Smooth muscle cell (in vitro differentiated cells): ENCODE measurements at regions not wholly inside any gene's neighbourhood (a gene's known extent, or its start where the extent isn't known, plus 50 kb on each side); places are given as distances from the start of the nearest gene placed in this dataset.

Experiments used
- DNase-seq: peaks from one replicate; lab custom pipeline; 2025; ENCODE audit not compliant: unreplicated experiment; lab: John Stamatoyannopoulos, UW
- H2AFZ ChIP-seq: fragments of 200-600 bp; sonication (generic); 2 replicates; pipeline ENCODE4 v1.6.0; 2016; ENCODE audit warnings: antibody characterized with exemption, low read depth, mild to moderate bottlenecking
- H3F3A ChIP-seq: fragments of 200-600 bp; sonication (generic); 2 replicates; pipeline ENCODE4 v1.6.0; 2017; ENCODE audit warnings: antibody characterized with exemption, low read depth
- H3K27ac ChIP-seq: fragments of 200-600 bp; sonication (generic); 2 replicates; pipeline ENCODE4 v1.5.1; 2016; ENCODE audit warnings: low read depth, mild to moderate bottlenecking
- H3K27me3 ChIP-seq: fragments of 200-600 bp; sonication (generic); 2 replicates; pipeline ENCODE4 v1.6.1; 2016; ENCODE audit warnings: low read depth, mild to moderate bottlenecking
- H3K36me3 ChIP-seq: fragments of 200-600 bp; sonication (generic); 2 replicates; pipeline ENCODE4 v1.5.1; 2016; ENCODE audit warnings: low read depth
- H3K4me1 ChIP-seq: fragments of 200-600 bp; sonication (generic); 2 replicates; pipeline ENCODE4 v1.5.1; 2016; ENCODE audit warnings: low read depth
- H3K4me2 ChIP-seq: fragments of 200-600 bp; sonication (generic); 2 replicates; pipeline ENCODE4 v1.6.0; 2016; ENCODE audit warnings: mild to moderate bottlenecking
- H3K4me3 ChIP-seq: fragments of 200-600 bp; sonication (generic); 2 replicates; pipeline ENCODE4 v1.5.1; 2016; ENCODE audit warnings: mild to moderate bottlenecking
- H3K79me2 ChIP-seq: fragments of 200-600 bp; sonication (generic); 2 replicates; pipeline ENCODE4 v1.6.0; 2016; ENCODE audit warnings: low read depth, mild to moderate bottlenecking
- H3K9ac ChIP-seq: fragments of 200-600 bp; sonication (generic); 2 replicates; pipeline ENCODE4 v1.6.0; 2016; ENCODE audit warnings: low read depth
- H3K9me3 ChIP-seq: fragments of 200-600 bp; sonication (generic); replicated peaks from 2 replicates; pipeline ENCODE4 v1.5.1; 2016; ENCODE audit warnings: low read depth
- H4K20me1 ChIP-seq: fragments of 200-600 bp; sonication (generic); 2 replicates; pipeline ENCODE4 v1.6.0; 2016; ENCODE audit warnings: low read depth
- WGBS: methylation state at CpG from one replicate; pipeline ENCODE4 v1.1.7; 2016; ENCODE audit warnings: low lambda C conversion rate; 5-methylcytosine and 5-hydroxymethylcytosine counted together
- TF ChIP-seq, protein P1 (sequence below): fragments of 200-600 bp; sonication (generic); IDR thresholded peaks from 2 replicates; pipeline ENCODE4 v1.5.1; 2017; ENCODE audit warnings: borderline replicate concordance, mild to moderate bottlenecking, antibody characterized with exemption; ENCODE audit not compliant: insufficient read depth, poor library complexity, severe bottlenecking

DNA sequence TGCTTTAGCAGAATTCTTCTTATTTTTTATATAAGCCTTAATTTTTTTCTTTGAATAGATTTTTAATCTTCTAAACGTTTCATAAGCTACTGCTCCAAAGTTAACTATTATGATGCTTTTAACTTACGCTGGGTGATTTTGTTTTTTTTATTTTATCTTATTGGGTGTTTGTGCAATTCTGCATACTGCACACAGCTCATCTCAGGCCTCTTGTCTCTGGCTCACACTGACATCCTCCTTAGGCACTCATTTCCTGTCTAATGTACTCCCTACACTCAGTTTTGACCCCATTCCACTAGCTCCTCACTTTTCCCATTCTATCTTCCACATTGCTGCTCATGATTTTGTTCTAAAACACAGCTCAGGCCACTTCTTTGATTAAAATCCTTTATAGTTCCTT lies 111.9 kb upstream of the MAP9 start:
- H3K27ac ChIP-seq = no peak overlapping the region
- no peak overlapping the region for H3K9ac ChIP-seq
- H3K79me2 ChIP-seq = no peaks in the 10 kb centered on the region
- H3K4me1 ChIP-seq = no peaks in the 10 kb centered on the region
- DNase-seq = no peak
- H3F3A ChIP-seq = no peaks in the 10 kb centered on the region
- H3K9me3 ChIP-seq = no peaks in the 10 kb centered on the region
- no peaks in the 10 kb centered on the region for H4K20me1 ChIP-seq
- TF ChIP-seq, protein P1, sequence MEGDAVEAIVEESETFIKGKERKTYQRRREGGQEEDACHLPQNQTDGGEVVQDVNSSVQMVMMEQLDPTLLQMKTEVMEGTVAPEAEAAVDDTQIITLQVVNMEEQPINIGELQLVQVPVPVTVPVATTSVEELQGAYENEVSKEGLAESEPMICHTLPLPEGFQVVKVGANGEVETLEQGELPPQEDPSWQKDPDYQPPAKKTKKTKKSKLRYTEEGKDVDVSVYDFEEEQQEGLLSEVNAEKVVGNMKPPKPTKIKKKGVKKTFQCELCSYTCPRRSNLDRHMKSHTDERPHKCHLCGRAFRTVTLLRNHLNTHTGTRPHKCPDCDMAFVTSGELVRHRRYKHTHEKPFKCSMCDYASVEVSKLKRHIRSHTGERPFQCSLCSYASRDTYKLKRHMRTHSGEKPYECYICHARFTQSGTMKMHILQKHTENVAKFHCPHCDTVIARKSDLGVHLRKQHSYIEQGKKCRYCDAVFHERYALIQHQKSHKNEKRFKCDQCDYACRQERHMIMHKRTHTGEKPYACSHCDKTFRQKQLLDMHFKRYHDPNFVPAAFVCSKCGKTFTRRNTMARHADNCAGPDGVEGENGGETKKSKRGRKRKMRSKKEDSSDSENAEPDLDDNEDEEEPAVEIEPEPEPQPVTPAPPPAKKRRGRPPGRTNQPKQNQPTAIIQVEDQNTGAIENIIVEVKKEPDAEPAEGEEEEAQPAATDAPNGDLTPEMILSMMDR = no peak
- H2AFZ ChIP-seq = no peak overlapping the region
- no peaks in the 10 kb centered on the region for H3K27me3 ChIP-seq
- H3K36me3 ChIP-seq = no peaks in the 10 kb centered on the region
- H3K4me3 ChIP-seq = no peak overlapping the region
- no peak overlapping the region for H3K4me2 ChIP-seq
- 79% methylated on average over 2 of the region's 2 CpGs for WGBS

DNA sequence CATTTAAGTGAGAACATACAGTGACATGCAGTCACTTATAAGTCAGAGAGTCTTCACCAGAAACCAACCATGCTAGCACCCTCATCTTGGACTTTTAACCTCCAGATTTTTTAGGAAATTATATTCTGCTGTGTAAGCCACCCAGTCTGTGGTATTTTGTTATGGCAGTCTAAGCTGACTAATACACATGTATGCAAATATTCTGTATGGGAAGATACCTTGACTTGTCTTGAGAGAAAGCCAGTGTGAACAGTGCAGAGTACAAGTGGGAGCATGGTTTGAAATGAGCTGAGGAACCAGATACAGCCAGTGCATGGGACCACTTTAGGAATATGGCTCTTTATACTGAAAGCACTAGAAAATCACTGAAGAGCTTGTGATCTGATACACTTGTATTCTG lies 110.4 kb upstream of the MAP9 start:
- no peak overlapping the region for H3K27ac ChIP-seq
- no peak overlapping the region for H3K9ac ChIP-seq
- no peak overlapping the region for H2AFZ ChIP-seq
- no peaks in the 10 kb centered on the region for H3K36me3 ChIP-seq
- H3K9me3 ChIP-seq = no peaks in the 10 kb centered on the region
- DNase-seq = no peak
- no peaks in the 10 kb centered on the region for H3K79me2 ChIP-seq
- H3K4me1 ChIP-seq = no peaks in the 10 kb centered on the region
- no peak overlapping the region for H3K4me2 ChIP-seq
- H4K20me1 ChIP-seq = no peaks in the 10 kb centered on the region
- no peaks in the 10 kb centered on the region for H3K27me3 ChIP-seq
- TF ChIP-seq, protein P1 = no peak
- H3K4me3 ChIP-seq = no peak overlapping the region
- no peaks in the 10 kb centered on the region for H3F3A ChIP-seq

DNA sequence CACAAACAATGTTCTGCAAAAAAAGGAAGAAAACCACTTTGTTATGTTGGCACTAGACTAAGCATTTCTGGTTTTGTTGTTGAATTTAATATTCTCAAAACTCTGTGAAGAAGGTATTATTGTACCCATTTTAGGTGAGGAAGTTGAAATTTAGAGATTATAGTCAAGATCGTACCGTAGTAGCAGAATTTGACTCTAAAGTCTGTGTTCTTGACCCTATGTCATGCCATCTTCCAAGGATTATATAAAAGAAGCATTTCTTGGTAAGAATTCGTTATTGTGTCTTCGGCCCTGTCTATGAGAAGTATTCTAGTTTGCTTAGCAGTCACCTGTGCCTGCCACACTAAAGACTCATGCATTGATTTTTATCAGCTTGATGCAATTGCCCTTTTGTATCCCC lies 104.4 kb upstream of the MAP9 start:
- no peaks in the 10 kb centered on the region for H3K9me3 ChIP-seq
- WGBS = 93% methylated on average over 4 of the region's 4 CpGs
- no peaks in the 10 kb centered on the region for H3K27me3 ChIP-seq
- no peak overlapping the region for H3K4me2 ChIP-seq
- no peaks in the 10 kb centered on the region for H4K20me1 ChIP-seq
- DNase-seq = no peak
- no peak overlapping the region for H3K27ac ChIP-seq
- H2AFZ ChIP-seq = no peak overlapping the region
- no peaks in the 10 kb centered on the region for H3K4me1 ChIP-seq
- no peaks in the 10 kb centered on the region for H3F3A ChIP-seq
- no peaks in the 10 kb centered on the region for H3K36me3 ChIP-seq
- no peak overlapping the region for H3K4me3 ChIP-seq
- TF ChIP-seq, protein P1 = no peak
- H3K9ac ChIP-seq = no peak overlapping the region
- H3K79me2 ChIP-seq = no peaks in the 10 kb centered on the region

DNA sequence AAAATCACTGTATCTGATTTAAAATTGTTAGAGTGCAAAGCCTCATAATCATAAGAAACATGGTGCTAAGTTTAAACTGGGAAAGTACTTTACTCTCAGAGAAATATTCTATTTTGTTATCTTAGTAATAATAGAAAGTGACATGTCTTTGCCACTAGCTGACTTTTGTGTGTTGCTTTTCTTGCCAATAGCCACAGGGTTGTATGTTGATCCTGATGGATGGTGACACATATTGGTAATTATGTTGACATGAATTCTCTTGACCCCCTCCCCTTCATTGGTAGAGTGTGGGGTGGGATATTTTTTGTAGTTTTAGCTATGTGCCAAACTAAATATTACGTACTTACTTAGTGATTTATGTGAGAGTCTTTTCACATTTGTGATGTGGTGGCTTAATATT lies 103.1 kb upstream of the MAP9 start:
- no peaks in the 10 kb centered on the region for H3K36me3 ChIP-seq
- WGBS = 93% methylated on average over 1 of the region's 1 CpG
- no peaks in the 10 kb centered on the region for H3K27me3 ChIP-seq
- H3K9ac ChIP-seq = no peak overlapping the region
- H3K79me2 ChIP-seq = no peaks in the 10 kb centered on the region
- H3K4me2 ChIP-seq = no peak overlapping the region
- TF ChIP-seq, protein P1 = no peak
- H3K4me1 ChIP-seq = no peaks in the 10 kb centered on the region
- no peak overlapping the region for H2AFZ ChIP-seq
- no peak overlapping the region for H3K27ac ChIP-seq
- H3K4me3 ChIP-seq = no peak overlapping the region
- DNase-seq = no peak
- H4K20me1 ChIP-seq = no peaks in the 10 kb centered on the region
- no peaks in the 10 kb centered on the region for H3F3A ChIP-seq
- H3K9me3 ChIP-seq = peaks cover 4% of the 10 kb centered on the region
